SK-N-SH (cell line): ENCODE measurements at regions not wholly inside any gene's neighbourhood (a gene's known extent, or its start where the extent isn't known, plus 50 kb on each side); places are given as distances from the start of the nearest gene placed in this dataset.

Experiments used
- CTCF ChIA-PET: fragments of 300-600, 350-600 bp; formaldehyde crosslinking; extraction: SDS; loops from one replicate; lab custom pipeline; 2021; lab: Yijun Ruan, JAX
- POLR2A ChIA-PET: fragments of 350-600 bp; sonication (Branson Sonifier 250); formaldehyde crosslinking; extraction: SDS; loops from one replicate; lab custom pipeline; 2020; ENCODE audit warnings: antibody characterized with exemption, inconsistent platforms; lab: Yijun Ruan, JAX
- DNase-seq: peaks from one replicate; pipeline ENCODE4 v3.0.0; 2012
- H2AFZ ChIP-seq: fragments of 200-600 bp; sonication (generic); 2 replicates; pipeline ENCODE4 v1.8.1; 2016; ENCODE audit warnings: antibody characterized with exemption, mild to moderate bottlenecking, low read depth
- H3F3A ChIP-seq: fragments of 200-600 bp; sonication (generic); replicated peaks from 2 replicates; pipeline ENCODE3; 2016; ENCODE audit warnings: antibody characterized with exemption, mild to moderate bottlenecking; ENCODE audit not compliant: insufficient read depth
- H3K27ac ChIP-seq, 2 experiments: fragments of 200-500 bp in 1 of 2; fragments of 200-600 bp in 1 of 2; sonication (Bioruptor generic) in 1 of 2; sonication (generic), shearing (Covaris generic) in 1 of 2; 2 replicates each; pipeline versions ENCODE4 v1.5.1 to v1.6.1; 2014 to 2016; ENCODE audit warnings: low read depth in 2 of 2, inconsistent platforms in 1 of 2, low read length in 1 of 2, mild to moderate bottlenecking in 1 of 2, mixed read lengths in 1 of 2
- H3K27me3 ChIP-seq: fragments of 200-600 bp; sonication (generic), shearing (Covaris generic); 2 replicates; pipeline ENCODE4 v1.6.1; 2016; ENCODE audit warnings: mixed run types; ENCODE audit not compliant: insufficient read depth
- H3K36me3 ChIP-seq, 2 experiments: fragments of 200-500 bp in 1 of 2; fragments of 200-600 bp in 1 of 2; sonication (Bioruptor generic) in 1 of 2; sonication (generic) in 1 of 2; replicated peaks in 1 of 2; 2 replicates each; pipeline versions ENCODE3 to v1.5.1; 2014 to 2016; ENCODE audit warnings: low read length in 1 of 2, mild to moderate bottlenecking in 1 of 2; ENCODE audit not compliant: insufficient read depth in 2 of 2, control insufficient read depth in 1 of 2
- H3K4me1 ChIP-seq, 2 experiments: fragments of 200-500 bp in 1 of 2; fragments of 200-600 bp in 1 of 2; sonication (Bioruptor generic) in 1 of 2; sonication (generic), shearing (Covaris generic) in 1 of 2; 2 replicates each; pipeline versions ENCODE4 v1.5.1 to v1.6.1; 2014 to 2016; ENCODE audit warnings: low read depth in 1 of 2, low read length in 1 of 2, mixed run types in 1 of 2; ENCODE audit not compliant: insufficient read depth in 2 of 2, control insufficient read depth in 1 of 2
- H3K4me2 ChIP-seq: fragments of 200-600 bp; sonication (generic), shearing (Covaris generic); 2 replicates; pipeline ENCODE4 v1.6.1; 2017; ENCODE audit warnings: mixed run types
- H3K4me3 ChIP-seq, 2 experiments: fragments of 200-500 bp in 1 of 2; fragments of 200-600 bp in 1 of 2; sonication (Bioruptor generic) in 1 of 2; sonication (generic), shearing (Covaris generic) in 1 of 2; 2 replicates each; pipeline versions ENCODE4 v1.5.1 to v1.8.1; 2014 to 2016; ENCODE audit warnings: low read depth in 2 of 2, inconsistent platforms in 1 of 2, low read length in 1 of 2, mild to moderate bottlenecking in 1 of 2, mixed read lengths in 1 of 2, moderate library complexity in 1 of 2
- H3K79me2 ChIP-seq: fragments of 200-600 bp; sonication (generic); 2 replicates; pipeline ENCODE4 v1.8.1; 2017; ENCODE audit warnings: mild to moderate bottlenecking; ENCODE audit not compliant: insufficient read depth
- H3K9ac ChIP-seq: fragments of 200-600 bp; sonication (generic); 2 replicates; pipeline ENCODE4 v1.6.1; 2017; ENCODE audit warnings: mixed run types
- H3K9me2 ChIP-seq: fragments of 200-600 bp; sonication (generic); 2 replicates; pipeline ENCODE4 v1.6.1; 2017; ENCODE audit warnings: mixed run types
- H3K9me3 ChIP-seq: fragments of 200-600 bp; sonication (generic); 2 replicates; pipeline ENCODE4 v1.6.1; 2017; ENCODE audit warnings: mixed run types, mild to moderate bottlenecking, moderate library complexity
- H4K20me1 ChIP-seq: fragments of 200-600 bp; sonication (generic); 2 replicates; pipeline ENCODE4 v1.6.1; 2017; ENCODE audit warnings: mild to moderate bottlenecking, mixed run types; ENCODE audit not compliant: insufficient read depth
- EP300 ChIP-seq, 2 experiments: IDR thresholded peaks; 2 replicates each; pipeline versions ENCODE4 v1.4.0 to v1.6.1; 2012; ENCODE audit warnings: borderline replicate concordance in 1 of 2, low read depth in 1 of 2, low read length in 1 of 2
- EZH2phosphoT487 ChIP-seq: fragments of 200-600 bp; sonication (generic); IDR thresholded peaks from 2 replicates; pipeline ENCODE4 v1.6.1; 2017; ENCODE audit warnings: low read depth, mixed run types, mild to moderate bottlenecking, antibody characterized with exemption, moderate library complexity, borderline replicate concordance
- FOSL2 ChIP-seq: IDR thresholded peaks from 2 replicates; pipeline ENCODE4 v1.4.0; 2012; ENCODE audit warnings: low read depth, mild to moderate bottlenecking, moderate library complexity, borderline replicate concordance
- FOXJ3 ChIP-seq: sonication (generic); formaldehyde crosslinking; IDR thresholded peaks from 2 replicates; pipeline ENCODE4 v1.5.1; 2020; ENCODE audit warnings: mild to moderate bottlenecking, missing genetic modification reagents
- FOXM1 ChIP-seq: IDR thresholded peaks from 2 replicates; pipeline ENCODE4 v1.4.0; 2012; ENCODE audit warnings: low read depth, mild to moderate bottlenecking
- NRF1 ChIP-seq: IDR thresholded peaks from 2 replicates; pipeline ENCODE4 v1.6.1; 2012; ENCODE audit warnings: low read depth, mild to moderate bottlenecking, low read length
- POLR2AphosphoS5 ChIP-seq: IDR thresholded peaks from 2 replicates; pipeline ENCODE4 v1.6.1; 2012; ENCODE audit warnings: low read depth, low read length
- SIN3A ChIP-seq: IDR thresholded peaks from 2 replicates; pipeline ENCODE4 v1.6.1; 2012; ENCODE audit warnings: low read depth, mild to moderate bottlenecking, low read length, moderate library complexity, borderline replicate concordance
- SMC3 ChIP-seq: IDR thresholded peaks from 2 replicates; pipeline ENCODE4 v1.6.1; 2012; ENCODE audit warnings: low read depth, low read length, improper control_type of control experiment
- TEAD4 ChIP-seq: IDR thresholded peaks from 2 replicates; pipeline ENCODE4 v1.4.0; 2012; ENCODE audit warnings: mild to moderate bottlenecking, borderline replicate concordance; ENCODE audit not compliant: insufficient read depth
- WGBS: methylation state at CpG from one replicate; pipeline ENCODE4 v1.1.6; 2017; ENCODE audit warnings: low lambda C conversion rate; 5-methylcytosine and 5-hydroxymethylcytosine counted together
- TF ChIP-seq, protein P1 (sequence below): fragments of 200-600 bp; sonication (generic); IDR thresholded peaks from 2 replicates; pipeline ENCODE4 v1.6.1; 2017; ENCODE audit warnings: antibody characterized with exemption, mild to moderate bottlenecking, moderate library complexity
- TF ChIP-seq, protein P2 (sequence below): IDR thresholded peaks from 2 replicates; pipeline ENCODE4 v1.4.0; 2012; ENCODE audit warnings: low read depth, borderline replicate concordance
- TF ChIP-seq, protein P3 (sequence below): IDR thresholded peaks from 2 replicates; pipeline ENCODE4 v1.4.0; 2012; ENCODE audit warnings: low read depth

- TF ChIP-seq, protein P1, sequence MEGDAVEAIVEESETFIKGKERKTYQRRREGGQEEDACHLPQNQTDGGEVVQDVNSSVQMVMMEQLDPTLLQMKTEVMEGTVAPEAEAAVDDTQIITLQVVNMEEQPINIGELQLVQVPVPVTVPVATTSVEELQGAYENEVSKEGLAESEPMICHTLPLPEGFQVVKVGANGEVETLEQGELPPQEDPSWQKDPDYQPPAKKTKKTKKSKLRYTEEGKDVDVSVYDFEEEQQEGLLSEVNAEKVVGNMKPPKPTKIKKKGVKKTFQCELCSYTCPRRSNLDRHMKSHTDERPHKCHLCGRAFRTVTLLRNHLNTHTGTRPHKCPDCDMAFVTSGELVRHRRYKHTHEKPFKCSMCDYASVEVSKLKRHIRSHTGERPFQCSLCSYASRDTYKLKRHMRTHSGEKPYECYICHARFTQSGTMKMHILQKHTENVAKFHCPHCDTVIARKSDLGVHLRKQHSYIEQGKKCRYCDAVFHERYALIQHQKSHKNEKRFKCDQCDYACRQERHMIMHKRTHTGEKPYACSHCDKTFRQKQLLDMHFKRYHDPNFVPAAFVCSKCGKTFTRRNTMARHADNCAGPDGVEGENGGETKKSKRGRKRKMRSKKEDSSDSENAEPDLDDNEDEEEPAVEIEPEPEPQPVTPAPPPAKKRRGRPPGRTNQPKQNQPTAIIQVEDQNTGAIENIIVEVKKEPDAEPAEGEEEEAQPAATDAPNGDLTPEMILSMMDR: no peak
- TF ChIP-seq FOSL2 (no peak), EP300 (IDR thresholded peaks at IDR 0.05; ENCODE audit: borderline replicate concordance in 1 of 2, low read depth in 1 of 2, low read length in 1 of 2) (no peak)
- TF ChIP-seq, all 33 proteins: peak for 0
These were observed 112.6 kb upstream of the FAM9A start (continued) for GRCh38 chrX:8913655-8914409.

DNA sequence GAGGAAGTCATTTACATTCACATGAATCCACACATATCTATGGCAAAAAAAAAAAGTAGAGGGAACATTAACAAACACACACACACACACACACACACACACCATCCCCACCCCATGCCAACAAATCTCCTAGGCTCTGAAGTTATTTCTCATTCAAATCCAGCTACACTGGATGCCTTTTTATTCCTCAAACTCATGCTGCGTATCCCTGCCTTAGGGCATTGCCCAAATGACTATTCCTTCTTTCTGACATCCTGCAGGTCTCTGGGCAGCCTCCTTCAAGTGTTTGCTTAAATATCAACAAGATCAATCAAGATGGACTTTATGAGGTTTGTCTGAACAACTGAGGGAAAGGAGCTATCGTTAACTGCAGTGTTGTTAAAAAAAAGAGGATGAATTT is 106.5 kb upstream of the FAM9A start:
- ChIA-PET CTCF (no interaction called here), POLR2A (no interaction called here)
- DNase-seq: no peak
- Histone ChIP-seq H3K79me2 (no peaks in the 10 kb centered on the region), H3K4me1 (no peaks in the 10 kb centered on the region), H3K9me3 (no peaks in the 10 kb centered on the region), H3K27me3 (no peaks in the 10 kb centered on the region), H3K9ac (no peak overlapping the region), H3K4me2 (no peak overlapping the region), H4K20me1 (no peaks in the 10 kb centered on the region), H3F3A (no peaks in the 10 kb centered on the region), H3K4me3 (no peak overlapping the region), H3K9me2 (no peaks in the 10 kb centered on the region), H3K27ac (no peak overlapping the region), H2AFZ (no peak overlapping the region), H3K36me3 (no peaks in the 10 kb centered on the region)
- TF ChIP-seq TEAD4 (no peak), NRF1 (no peak), EZH2phosphoT487 (no peak), FOXJ3 (CRISPR knock-in tag) (no peak), FOXM1 (no peak)
- TF ChIP-seq, protein P2, sequence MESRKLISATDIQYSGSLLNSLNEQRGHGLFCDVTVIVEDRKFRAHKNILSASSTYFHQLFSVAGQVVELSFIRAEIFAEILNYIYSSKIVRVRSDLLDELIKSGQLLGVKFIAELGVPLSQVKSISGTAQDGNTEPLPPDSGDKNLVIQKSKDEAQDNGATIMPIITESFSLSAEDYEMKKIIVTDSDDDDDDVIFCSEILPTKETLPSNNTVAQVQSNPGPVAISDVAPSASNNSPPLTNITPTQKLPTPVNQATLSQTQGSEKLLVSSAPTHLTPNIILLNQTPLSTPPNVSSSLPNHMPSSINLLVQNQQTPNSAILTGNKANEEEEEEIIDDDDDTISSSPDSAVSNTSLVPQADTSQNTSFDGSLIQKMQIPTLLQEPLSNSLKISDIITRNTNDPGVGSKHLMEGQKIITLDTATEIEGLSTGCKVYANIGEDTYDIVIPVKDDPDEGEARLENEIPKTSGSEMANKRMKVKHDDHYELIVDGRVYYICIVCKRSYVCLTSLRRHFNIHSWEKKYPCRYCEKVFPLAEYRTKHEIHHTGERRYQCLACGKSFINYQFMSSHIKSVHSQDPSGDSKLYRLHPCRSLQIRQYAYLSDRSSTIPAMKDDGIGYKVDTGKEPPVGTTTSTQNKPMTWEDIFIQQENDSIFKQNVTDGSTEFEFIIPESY: no peak
- WGBS: 14% methylated on average over 2 of the region's 2 CpGs

GRCh38 chrX:8906299-8906938 is 105.2 kb upstream of the FAM9A start:
- Histone ChIP-seq H3K27me3 (no peaks in the 10 kb centered on the region), H3K9ac (no peak overlapping the region), H3K4me3 (no peak overlapping the region), H3K79me2 (no peaks in the 10 kb centered on the region), H4K20me1 (no peaks in the 10 kb centered on the region), H3K9me3 (no peaks in the 10 kb centered on the region), H2AFZ (no peak overlapping the region), H3K9me2 (no peaks in the 10 kb centered on the region), H3K27ac (no peak overlapping the region), H3K4me1 (no peaks in the 10 kb centered on the region), H3K36me3 (no peaks in the 10 kb centered on the region), H3F3A (no peaks in the 10 kb centered on the region), H3K4me2 (no peak overlapping the region)
- WGBS: 26% methylated on average over 9 of the region's 9 CpGs
- no peak for DNase-seq
- ChIA-PET POLR2A (no interaction called here), CTCF (no interaction called here)
- TF ChIP-seq, protein P3, sequence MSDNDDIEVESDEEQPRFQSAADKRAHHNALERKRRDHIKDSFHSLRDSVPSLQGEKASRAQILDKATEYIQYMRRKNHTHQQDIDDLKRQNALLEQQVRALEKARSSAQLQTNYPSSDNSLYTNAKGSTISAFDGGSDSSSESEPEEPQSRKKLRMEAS: no peak
- TF ChIP-seq SIN3A (no peak), POLR2AphosphoS5 (no peak), SMC3 (no peak)
